Testis (tissue), 2 donors: ENCODE measurements at regions not wholly inside any gene's neighbourhood (a gene's known extent, or its start where the extent isn't known, plus 50 kb on each side); places are given as distances from the start of the nearest gene placed in this dataset.

Experiments used
- DNase-seq: peaks from one replicate; pipeline ENCODE4 v3.0.0-alpha.2; 2019
- H3K27ac ChIP-seq, 2 donors: fragments of 200-600 bp; sonication (generic); one replicate each; pipeline ENCODE4 v1.5.1; 2019
- H3K27me3 ChIP-seq: fragments of 200-600 bp; sonication (generic); one replicate; pipeline ENCODE4 v1.5.1; 2019
- H3K36me3 ChIP-seq: fragments of 200-600 bp; sonication (generic); one replicate; pipeline ENCODE4 v1.5.1; 2017; ENCODE audit warnings: low read depth; ENCODE audit errors: missing control alignments
- H3K4me1 ChIP-seq: fragments of 200-600 bp; sonication (generic); one replicate; pipeline ENCODE4 v1.5.1; 2019
- H3K4me3 ChIP-seq, 2 donors: fragments of 200-600 bp; sonication (generic); one replicate each; pipeline ENCODE4 v1.5.1; 2017 to 2019
- H3K9me3 ChIP-seq: fragments of 200-600 bp; sonication (generic); one replicate; pipeline ENCODE4 v1.5.1; 2017
- CTCF ChIP-seq, 3 experiments: fragments of 450-650 bp in 2 of 3; fragments of 200-600 bp in 1 of 3; sonication (generic) in 1 of 3; IDR thresholded peaks; one replicate each; pipeline ENCODE4 v1.5.1; 2016 to 2019; ENCODE audit warnings: antibody characterized with exemption in 3 of 3, mild to moderate bottlenecking in 2 of 3, moderate library complexity in 1 of 3
- POLR2A ChIP-seq: fragments of 450-650 bp; IDR thresholded peaks from one replicate; pipeline ENCODE4 v1.6.1; 2017; ENCODE audit warnings: antibody characterized with exemption, mild to moderate bottlenecking, moderate library complexity
- WGBS, 2 donors: methylation state at CpG; one replicate each; pipeline ENCODE4 v1.1.5; 2018; 5-methylcytosine and 5-hydroxymethylcytosine counted together
- intact Hi-C: fragments of 100-400 bp; cut with DNase I; formaldehyde crosslinking; loops from one replicate; pipeline ENCODE4 v1.15.1; 2023; ENCODE audit warnings: low total_unique reads

DNA sequence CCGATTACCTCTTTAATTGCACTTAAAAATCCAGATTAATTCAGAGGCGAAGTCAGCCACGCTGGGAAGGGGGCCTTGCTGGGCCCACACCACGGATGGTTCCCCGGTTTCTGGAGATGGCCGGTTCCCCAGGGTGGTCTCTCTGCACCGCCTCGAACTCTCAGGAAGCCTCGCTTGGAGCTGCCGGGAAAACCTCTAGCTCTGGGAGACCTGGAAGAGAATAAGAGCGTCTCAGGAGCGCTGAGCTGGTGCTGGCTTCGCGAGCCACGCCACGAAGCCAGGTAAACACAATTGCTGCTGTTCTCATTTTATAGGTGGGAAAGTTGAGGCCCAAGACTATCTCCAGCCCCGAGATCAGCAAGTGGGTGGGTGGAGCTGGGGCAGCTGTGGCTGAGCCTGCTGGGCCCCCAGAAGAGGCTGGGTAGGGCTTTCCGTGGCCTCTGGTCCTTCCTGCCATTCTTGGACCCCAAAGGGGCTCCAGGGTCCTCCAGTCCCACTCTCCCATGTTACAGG, 110.4 kb downstream of the MICALL2 start:
- WGBS, 2 donors: 81 to 83% methylated on average over 17 to 18 of the region's 18 CpGs
- H3K9me3 ChIP-seq: no peaks in the 10 kb centered on the region
- no peaks in the 10 kb centered on the region for H3K27me3 ChIP-seq
- no peak for TF ChIP-seq POLR2A
- TF ChIP-seq CTCF (IDR thresholded peaks at IDR 0.05): no peak
- no peak overlapping the region for H3K4me3 ChIP-seq
- no peaks in the 10 kb centered on the region for H3K4me1 ChIP-seq
- H3K27ac ChIP-seq: no peak overlapping the region
- intact Hi-C loops: no loop called here
- H3K36me3 ChIP-seq: no peaks in the 10 kb centered on the region
- no peak for DNase-seq

GRCh38 chr7:1349351-1349761, 109.9 kb downstream of the MICALL2 start:
- Histone ChIP-seq H3K27me3 (no peaks in the 10 kb centered on the region), H3K4me1 (no peaks in the 10 kb centered on the region), H3K9me3 (no peaks in the 10 kb centered on the region), H3K36me3 (no peaks in the 10 kb centered on the region), H3K4me3 (no peak overlapping the region), H3K27ac (no peak overlapping the region)
- no peak for DNase-seq
- intact Hi-C loops: no loop called here
- TF ChIP-seq CTCF (IDR thresholded peaks at IDR 0.05) (no peak), POLR2A (no peak)
- WGBS, 2 donors: 73% methylated on average over 9 to 15 of the region's 15 CpGs

- Histone ChIP-seq H3K4me3 (no peak overlapping the region), H3K4me1 (no peaks in the 10 kb centered on the region), H3K36me3 (no peaks in the 10 kb centered on the region), H3K27me3 (no peaks in the 10 kb centered on the region), H3K9me3 (no peaks in the 10 kb centered on the region), H3K27ac (no peak overlapping the region)
- no peak for TF ChIP-seq POLR2A
- no peak for TF ChIP-seq CTCF (IDR thresholded peaks at IDR 0.05)
- DNase-seq: no peak
- 71 to 82% methylated on average over 5 to 29 of the region's 30 CpGs for WGBS, 2 donors
- intact Hi-C loops: no loop called here
These were observed 107.2 kb downstream of the MICALL2 start for GRCh38 chr7:1351881-1352625.

GRCh38 chr7:1352656-1353271, 106.5 kb downstream of the MICALL2 start:
- no peaks in the 10 kb centered on the region for H3K9me3 ChIP-seq
- intact Hi-C loops: no loop called here
- no peak for DNase-seq
- H3K27ac ChIP-seq: no peak overlapping the region
- H3K27me3 ChIP-seq: no peaks in the 10 kb centered on the region
- no peaks in the 10 kb centered on the region for H3K36me3 ChIP-seq
- no peaks in the 10 kb centered on the region for H3K4me1 ChIP-seq
- H3K4me3 ChIP-seq: no peak overlapping the region
- TF ChIP-seq POLR2A (no peak), CTCF (IDR thresholded peaks at IDR 0.05) (no peak)
- 54 to 76% methylated on average over 14 to 27 of the region's 27 CpGs for WGBS, 2 donors
